Kidney (tissue), 13 donors: ENCODE measurements at regions not wholly inside any gene's neighbourhood (a gene's known extent, or its start where the extent isn't known, plus 50 kb on each side); places are given as distances from the start of the nearest gene placed in this dataset.

Experiments used
- DNase-seq, 5 donors: peaks; one replicate each; pipeline ENCODE4 v3.0.0-alpha.2; 2013 to 2020
- FAIRE-seq: peaks from 2 replicates; lab custom pipeline; 2012; peaks lifted over from hg19 to GRCh38; lab: Jason Lieb, UNC
- H3K27ac ChIP-seq, 2 donors: one replicate each; pipeline ENCODE4 v1.7.0; 2013; ENCODE audit warnings: low read depth in 2 of 2, low read length in 2 of 2, inconsistent platforms in 1 of 2
- H3K27me3 ChIP-seq: one replicate; pipeline ENCODE4 v1.7.1; 2013; ENCODE audit warnings: low read length, inconsistent platforms; ENCODE audit not compliant: control insufficient read depth, insufficient read depth
- H3K36me3 ChIP-seq, 3 donors: one replicate each; pipeline versions ENCODE4 v1.7.0 to v1.7.1; 2013; ENCODE audit warnings: low read length in 3 of 3, control low read depth in 1 of 3, inconsistent platforms in 1 of 3; ENCODE audit not compliant: insufficient read depth in 3 of 3, control insufficient read depth in 2 of 3
- H3K4me1 ChIP-seq, 3 donors: one replicate each; pipeline versions ENCODE4 v1.7.0 to v1.7.1; 2013; ENCODE audit warnings: low read length in 3 of 3, inconsistent platforms in 1 of 3, low read depth in 1 of 3; ENCODE audit not compliant: control insufficient read depth in 2 of 3, insufficient read depth in 2 of 3
- H3K4me3 ChIP-seq, 3 donors: one replicate each; pipeline versions ENCODE4 v1.7.0 to v1.8.1; 2013; ENCODE audit warnings: low read length in 3 of 3, control low read depth in 1 of 3, inconsistent platforms in 1 of 3
- H3K9ac ChIP-seq, 3 donors: one replicate each; pipeline versions ENCODE4 v1.7.0 to v1.7.1; 2013; ENCODE audit warnings: low read length in 3 of 3, control low read depth in 1 of 3, inconsistent platforms in 1 of 3
- H3K9me3 ChIP-seq, 3 donors: one replicate each; pipeline versions ENCODE4 v1.7.0 to v1.7.1; 2013; ENCODE audit warnings: low read length in 3 of 3, control low read depth in 1 of 3, inconsistent platforms in 1 of 3; ENCODE audit not compliant: control insufficient read depth in 2 of 3, insufficient read depth in 1 of 3
- CTCF ChIP-seq: IDR thresholded peaks from 3 replicates; pipeline ENCODE4 v1.5.1; 2012; ENCODE audit warnings: mild to moderate bottlenecking, moderate library complexity, borderline replicate concordance; ENCODE audit not compliant: insufficient read depth; ENCODE audit errors: extremely low read depth
- intact Hi-C: fragments of 100-400 bp; cut with DNase I; formaldehyde crosslinking; loops from one replicate; pipeline ENCODE4 v1.11.1; 2022
- donor health status: control.
- donor health status: control.
- donor health status: control.
- donor health status: control.
- donor health status: control.
- donor health status: DM: yes; HTN: yes; CAD: no.
- donor health status: Normal renal cell carcinoma (clear cell type).

GRCh38 chr18:61949946-61950345 is 57.1 kb upstream of the RNF152 start:
- no peak for TF ChIP-seq CTCF
- Histone ChIP-seq H3K27me3 (no peaks in the 10 kb centered on the region), H3K36me3 (no peaks in the 10 kb centered on the region), H3K4me1 (no peaks in the 10 kb centered on the region), H3K4me3 (no peak overlapping the region), H3K9ac (no peak overlapping the region), H3K27ac (no peak overlapping the region), H3K9me3 (no peaks in the 10 kb centered on the region)
- FAIRE-seq (no peak), DNase-seq (no peak)
- intact Hi-C loops, result no loop called here

GRCh38 chr18:61948846-61949438 is 56.1 kb upstream of the RNF152 start:
- TF ChIP-seq CTCF, result no peak
- no peaks in the 10 kb centered on the region for H3K4me1 ChIP-seq
- H3K9ac ChIP-seq, result no peak overlapping the region
- no peaks in the 10 kb centered on the region for H3K9me3 ChIP-seq
- no peaks in the 10 kb centered on the region for H3K27me3 ChIP-seq
- intact Hi-C loops, result no loop called here
- no peak overlapping the region for H3K27ac ChIP-seq
- FAIRE-seq, result no peak
- no peaks in the 10 kb centered on the region for H3K36me3 ChIP-seq
- DNase-seq, result no peak
- no peak overlapping the region for H3K4me3 ChIP-seq

GRCh38 chr18:61948281-61948741 is 55.5 kb upstream of the RNF152 start:
- DNase-seq, result peak in 2 of 5 donors; percentile 30 to 50
- Histone ChIP-seq H3K4me3 (no peak overlapping the region), H3K9me3 (no peaks in the 10 kb centered on the region), H3K4me1 (no peaks in the 10 kb centered on the region), H3K36me3 (no peaks in the 10 kb centered on the region), H3K9ac (no peak overlapping the region), H3K27ac (no peak overlapping the region), H3K27me3 (no peaks in the 10 kb centered on the region)
- no peak for FAIRE-seq
- intact Hi-C loops, result no loop called here
- no peak for TF ChIP-seq CTCF

DNA sequence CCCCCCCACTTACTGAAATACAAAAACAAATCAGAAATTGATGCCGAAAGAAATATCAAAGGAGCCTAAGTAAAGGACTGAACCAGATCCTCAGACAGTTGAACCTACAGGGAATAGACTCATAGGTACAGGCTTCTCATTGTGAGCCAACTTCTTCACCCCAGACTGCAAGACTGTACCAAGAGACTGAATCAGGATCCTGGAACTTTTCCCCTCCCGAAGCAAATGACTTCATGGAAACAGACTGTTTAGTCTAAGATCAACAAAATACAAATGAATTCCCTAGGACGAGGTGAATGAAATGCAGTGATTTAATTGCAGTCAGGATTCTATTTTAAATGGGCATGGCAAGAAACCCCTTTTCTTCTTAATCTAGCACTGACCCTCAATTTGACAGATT is 53.6 kb upstream of the RNF152 start:
- no peak overlapping the region for H3K27ac ChIP-seq
- intact Hi-C loops, result no loop called here
- peak in 1 of 5 donors; percentile 38 for DNase-seq
- no peak overlapping the region for H3K9ac ChIP-seq
- H3K4me1 ChIP-seq, result no peaks in the 10 kb centered on the region
- TF ChIP-seq CTCF, result no peak
- no peaks in the 10 kb centered on the region for H3K27me3 ChIP-seq
- H3K4me3 ChIP-seq, result no peak overlapping the region
- no peak for FAIRE-seq
- H3K9me3 ChIP-seq, result no peaks in the 10 kb centered on the region
- no peaks in the 10 kb centered on the region for H3K36me3 ChIP-seq
